Kidney glomerular epithelial cell (primary cell): ENCODE measurements at regions not wholly inside any gene's neighbourhood (a gene's known extent, or its start where the extent isn't known, plus 50 kb on each side); places are given as distances from the start of the nearest gene placed in this dataset.
A peak's percentile ranks its signal among the peaks of the same experiment; 100 is the strongest.

ENCODE experiments used
- DNase-seq: peaks from one replicate; lab custom pipeline; 2025; lab: John Stamatoyannopoulos, UW

GRCh38 chr6:19454721-19455392 is 382.3 kb upstream of the ID4 start:
- DNase-seq: no peak

- DNase-seq: no peak
Measured at GRCh38 chr6:19463250-19463649, 373.9 kb upstream of the ID4 start.

- DNase-seq: no peak
Measured at GRCh38 chr6:19463925-19464324, 373.2 kb upstream of the ID4 start.

GRCh38 chr6:19465256-19465655 is 371.9 kb upstream of the ID4 start:
- DNase-seq: no peak

- DNase-seq: peak; percentile 66
Measured at GRCh38 chr6:19465760-19466159, 371.4 kb upstream of the ID4 start.

GRCh38 chr6:19470333-19470732 is 366.8 kb upstream of the ID4 start:
- no peak for DNase-seq

- DNase-seq: peak; percentile 88
Measured at GRCh38 chr6:19472153-19472552, 365.0 kb upstream of the ID4 start.

- DNase-seq: no peak
Measured at GRCh38 chr6:19472850-19473249, 364.3 kb upstream of the ID4 start.

- DNase-seq: no peak
Measured at GRCh38 chr6:19477563-19477962, 359.6 kb upstream of the ID4 start.

- DNase-seq: no peak
Measured at GRCh38 chr6:19478273-19478672, 358.9 kb upstream of the ID4 start.

- DNase-seq: peak; percentile 27
Measured at GRCh38 chr6:19478992-19479391, 358.2 kb upstream of the ID4 start.

- DNase-seq: no peak
Measured at GRCh38 chr6:19479551-19479950, 357.6 kb upstream of the ID4 start.

- peak; percentile 51 for DNase-seq
Measured at GRCh38 chr6:19492636-19493405, 344.3 kb upstream of the ID4 start.

- no peak for DNase-seq
Measured at GRCh38 chr6:19501737-19502245, 335.4 kb upstream of the ID4 start.

- no peak for DNase-seq
Measured at GRCh38 chr6:19502301-19502700, 334.9 kb upstream of the ID4 start.

- DNase-seq: no peak
Measured at GRCh38 chr6:19515939-19516338, 321.2 kb upstream of the ID4 start.

GRCh38 chr6:19519941-19520340 is 317.2 kb upstream of the ID4 start:
- no peak for DNase-seq

- DNase-seq: no peak
Measured at GRCh38 chr6:19524366-19525186, 312.6 kb upstream of the ID4 start.

- DNase-seq: no peak
Measured at GRCh38 chr6:19525673-19526072, 311.5 kb upstream of the ID4 start.

- no peak for DNase-seq
Measured at GRCh38 chr6:19530188-19530587, 307.0 kb upstream of the ID4 start.

GRCh38 chr6:19535351-19535750 is 301.8 kb upstream of the ID4 start:
- no peak for DNase-seq

GRCh38 chr6:19536838-19537237 is 300.3 kb upstream of the ID4 start:
- DNase-seq: no peak

- DNase-seq: no peak
Measured at GRCh38 chr6:19538096-19538495, 299.1 kb upstream of the ID4 start.
